Pancreas (tissue), 10 donors: ENCODE measurements at regions not wholly inside any gene's neighbourhood (a gene's known extent, or its start where the extent isn't known, plus 50 kb on each side); places are given as distances from the start of the nearest gene placed in this dataset.
"Not testable (repeated sequence)": the region's sequence is repeated elsewhere in the genome, so short reads cannot be mapped to it uniquely, and the experiment has no call there.

ENCODE experiments used
- ATAC-seq, 4 donors: fragments of 200-7000 bp; cut with Tn5 transposase; one replicate each; pipeline versions ENCODE4 v1.8.0 to v1.9.1; 2020; ENCODE audit warnings: mild to moderate bottlenecking in 4 of 4, moderate library complexity in 4 of 4
- DNase-seq, 6 donors: peaks; one replicate each; pipeline ENCODE4 v3.0.0-alpha.2; 2020
- FAIRE-seq: peaks from 2 replicates; lab custom pipeline; 2012; peaks lifted over from hg19 to GRCh38; lab: Jason Lieb, UNC
- H3K27ac ChIP-seq, 4 donors: fragments of 200-600 bp; sonication (generic); 1 replicate in 3 of 4; 2 replicates in 1 of 4; pipeline versions ENCODE4 v1.5.0 to v1.8.0; 2020
- H3K27me3 ChIP-seq, 4 donors: fragments of 200-600 bp; one replicate each; pipeline ENCODE4 v1.8.0; 2021
- H3K36me3 ChIP-seq, 3 donors: fragments of 200-600 bp; sonication (generic) in 1 of 3; one replicate each; pipeline versions ENCODE4 v1.5.0 to v1.8.0; 2020 to 2021
- H3K4me1 ChIP-seq, 3 donors: fragments of 200-600 bp; one replicate each; pipeline ENCODE4 v1.8.0; 2021
- H3K4me3 ChIP-seq, 4 donors: fragments of 200-600 bp; sonication (generic) in 2 of 4; one replicate each; pipeline versions ENCODE4 v1.5.0 to v1.8.0; 2020 to 2021
- H3K9me3 ChIP-seq, 4 donors: fragments of 200-600 bp; one replicate each; pipeline ENCODE4 v1.8.0; 2021
- CTCF ChIP-seq, 4 donors: fragments of 200-600 bp; sonication (generic) in 3 of 4; IDR thresholded peaks; one replicate each; pipeline versions ENCODE4 v1.5.0 to v1.8.0; 2021; ENCODE audit warnings: antibody characterized with exemption in 4 of 4
- WGBS, 2 donors: extraction: QIAGEN DNeasy Blood & Tissue Kit; methylation state at CpG; one replicate each; pipeline ENCODE4 v1.1.7; 2013; 5-methylcytosine and 5-hydroxymethylcytosine counted together
- intact Hi-C, 3 donors: fragments of 100-400 bp; cut with DNase I; formaldehyde crosslinking; loops; one replicate each; pipeline versions ENCODE4 v1.11.1 to v1.14.2; 2022
- donor health status: healthy with polysubstance abuse.
- donor health status: DM: no; HTN: no; CAD: no; lungs with moderate emphysema.
- donor health status: DM: no; HTN: no; CAD: no.
- donor health status: control.
- donor health status: control.
- donor health status: Bipolar disorder and iron deficiency.
- donor health status: DM: yes; HTN: yes; CAD: no.
- donor health status: DM: no; HTN: no; CAD: no.
- donor health status: DM: no; HTN: no; CAD: no.
- donor health status: DM: yes; HTN: yes; CAD: no.

DNA sequence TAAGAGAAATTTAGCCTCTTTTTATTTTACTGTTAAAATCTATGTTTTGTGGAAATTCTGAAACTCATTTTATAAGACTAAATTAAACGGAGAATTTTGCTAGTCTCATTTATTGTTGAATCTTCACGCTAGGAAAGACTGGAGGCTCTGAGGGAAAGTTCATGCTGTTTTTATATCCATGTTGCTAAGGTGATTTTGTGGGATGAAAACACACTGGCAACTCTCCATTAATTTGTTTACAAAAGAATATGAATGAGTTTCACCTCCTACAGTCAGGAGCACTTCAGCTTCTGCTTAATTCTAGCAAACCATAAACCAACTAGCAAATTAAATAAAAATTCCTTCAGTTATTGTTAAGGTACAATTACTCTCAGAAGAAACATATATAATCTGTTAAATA is 195.4 kb downstream of the RAP2B start:
- Histone ChIP-seq H3K36me3 (no peaks in the 10 kb centered on the region), H3K4me1 (no peaks in the 10 kb centered on the region), H3K9me3 (no peaks in the 10 kb centered on the region), H3K4me3 (no peak overlapping the region), H3K27ac (no peak overlapping the region), H3K27me3 (no peaks in the 10 kb centered on the region)
- ATAC-seq: no peak
- intact Hi-C loops: no loop called here
- no peak for DNase-seq
- no peak for TF ChIP-seq CTCF (IDR thresholded peaks at IDR 0.05)
- FAIRE-seq: no peak
- WGBS, 2 donors: 51 to 62% methylated on average over 2 of the region's 2 CpGs

DNA sequence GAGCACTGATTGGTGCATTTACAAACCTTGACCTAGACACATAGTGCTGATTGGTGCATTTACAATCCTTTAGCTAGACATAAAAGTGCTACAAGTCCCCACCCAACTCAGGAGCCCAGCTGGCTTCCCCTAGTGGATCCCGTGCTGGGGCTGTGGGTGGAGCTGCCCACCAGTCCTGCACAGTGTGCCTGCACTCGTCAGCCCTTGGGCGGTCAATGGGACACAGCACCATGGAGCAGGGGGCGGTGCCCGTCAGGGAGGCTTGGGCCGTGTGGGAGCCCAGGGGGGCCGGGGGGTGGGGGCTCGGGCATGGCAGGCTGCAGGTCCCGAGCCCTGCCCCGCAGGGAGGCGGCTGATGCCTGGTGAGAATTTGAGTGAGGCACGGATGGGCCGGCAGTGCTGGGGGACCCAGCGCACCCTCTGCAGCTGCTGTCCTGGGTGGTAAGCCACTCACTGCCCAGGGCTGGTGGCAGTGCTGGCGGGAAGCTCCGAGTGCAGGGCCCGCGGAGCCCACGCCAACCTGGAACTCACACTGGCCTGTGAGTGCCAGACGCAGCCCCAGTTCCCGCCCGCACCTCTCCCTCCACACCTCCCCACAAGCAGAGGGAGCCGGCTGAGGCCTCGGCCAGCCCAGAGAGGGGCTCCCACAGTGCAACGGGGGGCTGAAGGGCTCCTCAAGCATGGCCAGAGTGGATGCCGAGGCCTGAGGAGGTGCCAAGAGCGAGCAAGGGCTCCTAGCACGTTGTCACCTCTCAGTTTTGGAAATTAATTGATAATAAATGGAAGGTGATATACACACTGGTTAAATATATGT is 207.7 kb downstream of the RAP2B start:
- FAIRE-seq (no peak), DNase-seq (peak in 2 of 6 donors; percentile 13 to 48), ATAC-seq (no peak)
- Histone ChIP-seq H3K36me3 (no peaks in the 10 kb centered on the region), H3K27ac (no peak overlapping the region), H3K9me3 (no peaks in the 10 kb centered on the region), H3K4me1 (no peaks in the 10 kb centered on the region), H3K4me3 (no peak overlapping the region), H3K27me3 (no peaks in the 10 kb centered on the region)
- intact Hi-C loops: no loop called here
- WGBS, 2 donors: 75 to 84% methylated on average over 28 of the region's 28 CpGs
- no peak for TF ChIP-seq CTCF (IDR thresholded peaks at IDR 0.05)

GRCh38 chr3:153370680-153371079 is 208.7 kb downstream of the RAP2B start:
- no peak for TF ChIP-seq CTCF (IDR thresholded peaks at IDR 0.05)
- intact Hi-C loops: no loop called here
- Histone ChIP-seq H3K36me3 (no peaks in the 10 kb centered on the region), H3K27ac (no peak overlapping the region), H3K4me1 (no peaks in the 10 kb centered on the region), H3K4me3 (no peak overlapping the region), H3K9me3 (no peaks in the 10 kb centered on the region), H3K27me3 (no peaks in the 10 kb centered on the region)
- 32 to 52% methylated on average over 1 of the region's 1 CpG for WGBS, 2 donors
- DNase-seq (no peak), ATAC-seq (no peak), FAIRE-seq (no peak)

- intact Hi-C loops: no loop called here
- no peaks in the 10 kb centered on the region for H3K27me3 ChIP-seq
- H3K27ac ChIP-seq: no peak overlapping the region
- peak in 1 of 4 donors; percentile 50 for ATAC-seq
- no peaks in the 10 kb centered on the region for H3K4me1 ChIP-seq
- no peaks in the 10 kb centered on the region for H3K36me3 ChIP-seq
- H3K9me3 ChIP-seq: no peaks in the 10 kb centered on the region
- FAIRE-seq: no peak
- H3K4me3 ChIP-seq: no peak overlapping the region
- WGBS, 2 donors: 69 to 79% methylated on average over 5 of the region's 5 CpGs
- DNase-seq: no peak
- TF ChIP-seq CTCF (IDR thresholded peaks at IDR 0.05): no peak
These were observed 210.3 kb downstream of the RAP2B start for GRCh38 chr3:153372326-153372725.

GRCh38 chr3:153373606-153374005 is 211.6 kb downstream of the RAP2B start:
- H3K4me3 ChIP-seq: no peak overlapping the region
- H3K36me3 ChIP-seq: no peaks in the 10 kb centered on the region
- no peak for TF ChIP-seq CTCF (IDR thresholded peaks at IDR 0.05)
- FAIRE-seq (no peak), ATAC-seq (peak in 2 of 4 donors; percentile 70 to 87), DNase-seq (peak in 1 of 6 donors; percentile 17)
- no peaks in the 10 kb centered on the region for H3K27me3 ChIP-seq
- no peaks in the 10 kb centered on the region for H3K4me1 ChIP-seq
- H3K27ac ChIP-seq: no peak overlapping the region
- H3K9me3 ChIP-seq: no peaks in the 10 kb centered on the region
- 24 to 43% methylated on average over 2 of the region's 2 CpGs for WGBS, 2 donors
- intact Hi-C loops: no loop called here

- intact Hi-C loops, H3K27me3 ChIP-seq, H3K4me1 ChIP-seq, ATAC-seq, H3K4me3 ChIP-seq, H3K36me3 ChIP-seq, DNase-seq, FAIRE-seq, H3K9me3 ChIP-seq, H3K27ac ChIP-seq: not testable (repeated sequence)
- WGBS, 2 donors: 60 to 78% methylated on average over 4 to 24 of the region's 24 CpGs
These were observed 216.3 kb downstream of the RAP2B start for GRCh38 chr3:153378366-153378765.
